CD4-positive, alpha-beta T cell treated with Interleukin-12 subunit alpha and Interleukin-12 subunit beta, for 1 hour (primary cell): ENCODE measurements at regions not wholly inside any gene's neighbourhood (a gene's known extent, or its start where the extent isn't known, plus 50 kb on each side); places are given as distances from the start of the nearest gene placed in this dataset.

ENCODE experiments used
- DNase-seq: peaks from one replicate; pipeline ENCODE4 v3.0.0-alpha.2; 2020

DNA sequence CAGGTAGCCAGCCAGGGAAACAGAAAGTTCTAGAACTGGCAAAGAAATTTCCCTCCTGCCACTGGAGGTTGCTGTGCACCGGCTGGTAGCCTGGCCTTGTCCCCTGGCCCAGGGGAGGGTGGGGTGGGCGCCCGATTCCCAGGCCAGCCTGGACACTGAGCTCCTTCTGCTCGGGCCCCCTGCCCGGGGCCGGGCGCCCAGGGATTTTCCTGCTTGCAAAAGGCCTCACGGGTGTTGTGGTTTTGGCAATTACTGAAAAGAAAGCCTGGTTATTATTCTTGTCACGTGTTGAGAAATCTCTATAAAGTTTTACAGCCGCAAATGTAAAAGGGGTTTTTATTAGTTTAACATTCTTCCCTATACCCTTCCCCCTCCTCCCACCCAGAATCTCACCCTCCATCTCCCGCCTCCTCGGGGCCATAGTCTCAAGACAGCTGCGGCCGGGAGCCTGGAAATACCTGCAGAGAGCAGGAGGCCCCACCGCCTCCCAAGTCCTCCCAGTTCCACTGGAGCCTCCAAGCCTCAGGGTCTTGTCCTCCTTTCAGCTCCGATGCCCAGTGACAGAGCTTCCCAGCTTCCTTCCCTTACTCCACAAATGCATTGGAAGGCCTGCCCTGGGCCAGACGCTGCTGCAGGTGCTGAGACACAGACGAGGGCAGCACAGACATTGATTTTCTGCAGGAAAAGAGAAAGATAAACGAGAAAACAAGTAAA is 1515.6 kb downstream of the TBC1D22A start:
- DNase-seq, result no peak

DNA sequence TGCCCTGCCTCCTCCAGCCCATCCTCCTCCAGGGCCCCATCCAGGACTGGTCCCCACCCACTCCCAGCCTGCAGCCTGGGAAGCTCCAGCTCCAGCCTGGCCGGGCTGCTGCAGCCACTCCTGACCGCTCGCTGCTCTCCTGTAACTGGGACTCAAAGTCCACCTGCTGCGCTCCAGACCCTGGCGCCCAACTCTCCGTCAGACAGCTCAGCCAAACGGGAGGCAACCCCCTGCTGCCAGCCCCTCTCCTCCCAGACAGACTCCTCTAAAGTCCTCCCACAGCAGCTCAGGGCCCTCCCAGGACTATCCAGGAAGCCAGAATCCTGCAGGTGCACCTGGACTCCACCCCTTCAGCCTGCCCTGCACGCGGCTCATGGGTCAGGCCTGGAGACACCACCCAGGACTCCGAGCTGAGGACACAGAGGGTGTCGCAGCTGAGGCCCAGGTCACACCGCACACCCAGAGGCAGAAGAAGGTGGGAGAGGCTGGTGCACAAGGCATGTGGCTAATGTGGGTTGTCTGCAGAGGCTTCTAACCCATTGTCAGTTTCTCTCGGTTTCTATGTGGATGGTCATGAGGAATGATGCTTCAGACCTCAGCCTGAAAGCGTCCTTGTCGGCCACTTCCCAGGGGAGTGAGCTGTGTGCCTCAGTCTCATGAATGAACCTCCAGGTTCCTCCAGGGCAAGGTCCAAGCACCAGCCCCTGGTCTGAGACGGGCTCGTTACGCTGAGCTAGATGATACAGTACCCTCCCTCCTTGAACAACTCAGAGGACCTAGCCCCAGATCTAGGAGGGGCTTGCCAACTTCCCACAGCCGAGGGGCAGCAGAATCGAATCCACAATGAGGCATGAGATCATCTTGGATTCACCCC is 1514.8 kb downstream of the TBC1D22A start:
- DNase-seq, result no peak

DNA sequence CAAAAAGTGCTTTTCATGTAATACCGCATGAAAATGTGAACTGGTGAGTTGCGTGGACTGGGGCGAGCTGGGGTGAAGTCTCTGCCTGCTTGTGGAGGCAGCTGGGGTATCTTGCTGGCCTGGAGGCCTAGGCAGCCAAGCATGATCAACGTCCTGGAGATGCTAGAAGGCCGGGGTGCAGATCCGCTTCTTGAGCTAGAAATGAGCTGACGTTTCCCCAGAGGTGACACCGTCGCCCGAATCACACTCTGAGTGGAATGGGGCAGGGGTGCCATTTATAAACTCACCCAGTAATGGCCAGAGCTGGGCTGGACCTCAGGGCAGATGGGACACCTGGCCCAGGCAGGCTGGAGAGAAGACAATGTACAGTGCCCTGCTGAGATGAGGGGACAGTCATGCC is 1513.0 kb downstream of the TBC1D22A start:
- no peak for DNase-seq

DNA sequence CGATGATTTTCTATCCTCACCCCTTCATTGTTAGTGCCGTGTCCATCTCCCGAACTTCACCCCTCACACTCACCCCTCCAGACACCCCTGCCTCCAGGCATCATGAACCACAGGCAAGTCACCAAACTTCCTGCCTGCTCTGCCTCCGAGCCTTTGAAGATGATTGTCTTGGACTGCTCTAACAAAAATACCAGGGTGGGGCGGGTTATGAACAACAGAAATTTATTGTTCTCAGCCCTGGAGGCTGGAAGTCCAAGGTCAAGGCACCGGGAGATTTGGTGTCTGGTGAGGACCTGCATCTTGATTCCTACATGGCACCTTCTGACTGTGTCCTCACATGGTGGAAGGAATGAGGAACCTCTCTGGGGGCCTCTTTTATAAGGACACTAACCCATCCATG is 1508.3 kb downstream of the TBC1D22A start:
- DNase-seq, result no peak

DNA sequence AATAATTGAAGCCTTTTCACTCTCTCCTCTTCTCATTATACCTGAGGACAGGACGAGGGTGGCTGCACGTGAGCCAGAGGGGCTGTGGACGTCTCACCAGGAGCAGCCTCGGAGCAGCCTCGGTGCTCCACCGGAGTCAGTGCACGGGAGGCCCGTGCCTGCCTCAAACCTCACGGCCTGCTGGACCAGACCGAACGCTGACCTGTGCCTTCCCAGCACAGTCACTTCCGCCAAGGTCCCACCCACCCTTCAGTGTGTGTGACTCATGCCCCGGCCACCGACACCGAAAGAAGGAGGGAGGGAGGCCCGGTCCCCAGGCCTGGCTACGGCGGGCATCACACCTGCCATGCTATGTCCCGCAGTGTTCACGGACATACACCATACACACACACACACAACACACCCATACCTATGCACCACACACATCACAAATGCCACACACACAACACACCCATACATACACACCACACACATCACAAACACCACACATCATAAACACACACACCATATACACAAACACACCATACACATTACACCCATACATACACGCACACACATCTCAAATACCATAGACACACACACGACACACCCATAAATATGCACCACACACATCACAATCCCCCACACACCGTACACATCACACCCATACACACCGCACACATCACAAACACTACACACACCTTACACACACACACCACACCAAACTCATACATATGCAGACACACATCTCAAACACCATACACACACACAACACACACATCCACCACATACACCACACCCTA is 1506.5 kb downstream of the TBC1D22A start:
- DNase-seq, result no peak

DNA sequence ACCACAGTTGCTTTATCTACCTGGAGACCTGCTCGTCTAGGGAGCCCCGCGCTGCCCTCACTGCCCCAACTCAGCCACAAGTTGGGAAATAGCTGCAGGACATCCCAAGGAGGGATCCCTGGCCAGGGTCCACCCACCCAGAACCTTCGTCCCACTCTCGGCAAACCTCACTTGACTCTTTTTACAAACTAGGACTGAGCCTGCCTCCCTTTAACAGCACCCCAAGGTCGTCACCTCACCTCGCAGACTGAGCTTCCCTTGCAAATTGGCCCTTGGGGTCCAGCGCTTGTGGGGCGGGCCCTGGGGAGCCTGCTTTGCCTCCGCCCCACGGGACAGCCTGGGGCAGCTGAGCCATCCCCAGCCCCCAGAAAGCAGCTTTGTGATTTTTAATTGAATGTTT is 1505.8 kb downstream of the TBC1D22A start:
- no peak for DNase-seq

DNA sequence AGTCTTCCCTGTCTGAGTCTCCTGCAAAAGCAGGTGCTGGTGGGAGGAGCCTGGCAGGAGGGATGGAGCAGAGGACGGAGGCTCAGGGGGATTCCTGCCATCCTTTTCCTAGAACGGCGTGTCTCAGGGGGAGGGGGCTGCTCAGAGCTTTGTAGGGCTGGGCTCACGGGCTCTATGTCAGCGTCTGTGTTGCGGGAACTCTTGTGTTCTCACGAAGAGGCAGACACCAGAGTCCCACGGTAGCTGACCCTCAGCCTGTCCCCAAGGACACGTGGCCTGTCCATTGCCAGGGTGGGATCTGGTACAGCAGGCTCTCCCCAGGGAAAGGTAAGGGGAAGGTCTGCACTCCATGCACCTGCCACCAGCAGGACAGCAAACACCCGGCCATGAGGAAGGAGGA is 1505.2 kb downstream of the TBC1D22A start:
- no peak for DNase-seq

DNA sequence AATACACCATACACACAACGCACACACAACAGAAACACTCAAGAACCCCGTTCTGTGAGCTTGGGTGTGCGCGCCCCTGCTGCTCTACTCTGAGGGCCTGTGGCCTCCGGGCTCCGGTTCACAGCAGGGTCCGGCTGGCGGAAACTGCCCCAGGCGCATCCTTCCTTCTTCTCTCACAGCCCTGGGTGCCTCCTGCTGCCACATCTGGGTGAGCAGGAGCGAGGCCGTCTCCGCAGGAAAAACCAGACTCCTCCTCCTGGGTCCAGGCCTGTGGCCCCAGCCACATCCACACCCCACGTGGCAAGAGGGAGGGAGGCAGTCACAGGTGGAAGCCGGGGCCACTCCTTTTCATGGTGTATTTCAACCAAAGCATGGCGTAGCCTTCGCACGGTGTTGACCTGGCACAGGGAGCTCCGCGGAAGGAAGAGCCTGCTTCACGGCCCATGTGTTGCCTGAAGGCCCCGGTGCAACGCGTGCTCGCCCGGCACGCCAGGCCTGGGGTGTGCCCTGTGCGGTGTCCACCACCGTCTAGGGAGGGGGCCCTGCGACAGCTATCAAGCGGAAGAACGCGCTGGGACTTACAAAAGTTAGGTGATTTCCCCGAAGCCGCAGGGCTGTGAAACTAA is 1502.7 kb downstream of the TBC1D22A start:
- DNase-seq, result no peak

DNA sequence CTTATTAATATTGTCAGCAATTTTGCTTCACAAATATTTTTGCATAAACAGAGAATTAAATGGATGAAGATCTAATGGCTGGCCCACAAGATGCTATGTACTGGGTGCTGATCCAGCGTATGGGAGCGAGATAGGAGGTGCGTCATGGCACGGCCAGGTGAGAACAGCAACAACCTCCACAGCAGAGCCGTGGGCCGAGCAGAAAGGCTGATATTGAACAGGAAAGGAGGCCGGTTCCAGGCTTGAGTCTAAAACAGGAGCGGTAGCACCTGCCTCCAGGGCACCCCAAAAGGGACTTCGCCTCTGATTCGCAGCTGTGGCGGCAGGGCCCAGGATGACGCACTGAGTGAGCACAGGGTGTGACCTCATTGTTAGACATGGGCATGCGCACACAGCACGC is 1502.1 kb downstream of the TBC1D22A start:
- DNase-seq, result no peak

DNA sequence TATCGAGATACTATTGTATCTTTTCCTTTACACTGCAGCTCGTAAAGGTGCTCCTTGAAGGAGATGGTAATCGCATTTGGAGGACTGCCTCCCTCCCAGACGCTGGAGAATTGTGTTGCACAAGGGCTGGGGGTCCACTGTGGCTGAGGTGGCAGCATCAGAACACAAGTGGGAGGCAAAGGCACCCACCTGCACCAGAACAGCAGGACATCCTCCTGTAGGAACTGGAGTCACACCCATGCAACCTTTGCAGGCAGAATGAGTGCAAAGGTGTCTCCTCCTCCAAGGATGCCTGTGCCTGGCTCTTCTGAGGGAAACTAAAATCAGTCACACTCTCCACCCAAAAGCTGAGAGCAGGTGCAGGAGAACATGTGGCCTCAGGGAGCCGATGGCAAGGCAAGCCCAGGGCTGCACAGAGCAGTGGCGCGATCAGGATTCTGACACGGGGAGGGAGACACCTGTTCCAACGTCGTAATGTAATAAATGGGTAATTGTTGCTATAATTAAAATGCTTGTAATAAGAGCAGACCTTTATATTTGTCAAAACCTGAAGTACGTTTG is 1501.4 kb downstream of the TBC1D22A start:
- no peak for DNase-seq

DNA sequence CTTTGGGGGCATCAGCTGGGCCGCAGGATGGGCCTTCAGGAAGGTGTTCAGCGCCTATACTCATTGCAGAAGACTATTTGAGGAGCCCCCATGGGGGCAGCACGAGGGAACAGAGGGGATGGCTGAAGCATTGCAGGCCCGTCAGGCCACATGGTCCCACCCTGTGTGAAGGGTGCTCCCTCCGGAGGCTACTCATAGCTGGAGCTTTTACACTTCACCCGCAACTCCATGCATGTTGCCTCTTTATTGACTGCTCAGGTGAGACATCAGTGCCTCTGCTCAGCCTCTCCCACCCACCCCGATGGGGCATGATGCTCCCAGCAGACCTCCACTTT is 1500.9 kb downstream of the TBC1D22A start:
- no peak for DNase-seq

DNA sequence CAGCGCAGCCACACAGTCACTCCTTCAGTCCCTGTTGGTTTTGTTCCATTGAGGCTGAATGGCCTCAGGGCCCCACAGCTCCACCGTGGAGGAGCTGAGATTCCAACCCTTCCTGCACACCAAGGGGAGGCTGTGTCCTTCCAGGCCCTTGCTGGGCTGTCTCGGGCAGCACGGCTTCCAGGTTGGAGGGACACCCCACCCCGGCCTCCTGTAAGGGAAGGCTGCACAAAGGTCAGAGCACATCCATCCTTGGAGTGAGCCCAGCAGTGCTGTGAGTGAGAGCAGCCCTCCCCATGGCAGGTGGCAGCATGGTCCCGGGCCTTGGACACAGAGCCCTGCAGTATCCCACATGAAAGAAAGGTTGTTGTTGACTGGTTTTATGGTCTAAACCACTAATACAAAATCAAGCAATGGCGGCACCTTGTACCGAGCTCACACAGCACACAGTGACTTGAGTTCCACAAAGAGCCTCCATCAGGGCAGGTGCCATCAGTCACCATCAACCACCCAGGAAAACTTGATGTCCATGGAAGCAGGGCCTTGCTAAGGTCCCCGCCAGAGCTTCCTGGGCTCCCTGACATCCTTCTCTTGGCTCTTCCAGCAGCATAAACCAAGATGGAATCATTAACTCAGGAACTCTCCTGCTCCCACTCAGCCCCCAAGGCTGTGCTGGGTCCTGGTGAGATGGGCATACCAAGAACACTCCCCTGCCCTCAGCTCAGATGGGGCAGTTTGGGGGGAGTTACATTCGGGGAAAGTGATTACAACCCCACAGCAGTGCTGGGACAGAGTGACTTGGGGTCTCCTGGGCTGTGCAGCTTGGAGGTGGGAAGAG is 1500.4 kb downstream of the TBC1D22A start:
- no peak for DNase-seq

DNA sequence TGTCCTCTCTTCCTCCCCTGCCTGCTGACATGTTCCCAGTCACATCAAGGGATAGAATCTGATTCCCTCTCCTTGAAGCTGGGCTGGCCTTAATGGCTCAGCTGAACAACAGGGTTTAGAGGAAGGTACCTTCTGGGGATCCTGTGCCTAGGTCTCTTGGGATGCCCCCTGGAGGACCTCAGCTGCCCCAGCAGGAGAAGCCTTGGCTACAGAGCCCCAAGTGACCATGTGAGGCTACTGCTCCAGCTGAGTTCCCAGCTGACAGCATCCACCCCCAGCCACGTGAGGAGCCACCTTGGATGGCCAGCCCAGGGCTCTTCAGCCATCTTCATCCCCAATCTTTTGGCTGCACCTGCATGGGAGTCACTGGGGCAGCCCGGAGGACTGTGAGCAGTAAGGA is 1499.3 kb downstream of the TBC1D22A start:
- no peak for DNase-seq

DNA sequence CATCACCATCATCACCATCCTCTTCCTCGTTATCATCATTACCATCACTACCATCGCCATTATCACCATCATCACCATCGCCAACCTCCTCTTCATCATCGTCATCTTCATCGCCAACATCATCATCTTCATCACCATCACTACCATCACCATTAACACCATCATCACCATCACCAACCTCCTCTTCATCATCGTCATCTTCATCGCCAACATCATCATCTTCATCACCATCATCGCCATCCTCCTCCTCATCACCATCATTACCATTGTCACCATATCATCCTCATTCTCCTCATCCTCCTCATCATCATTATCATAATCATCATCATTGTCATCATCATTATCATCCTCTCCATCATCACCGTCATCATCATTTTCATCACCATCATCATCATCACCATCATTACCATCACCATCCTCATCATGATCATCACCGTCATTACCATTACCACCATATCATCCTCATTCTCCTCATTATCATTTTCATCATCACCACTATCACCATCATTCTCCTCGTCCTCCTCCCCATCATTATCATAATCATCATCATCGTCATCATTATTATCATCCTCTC is 1498.7 kb downstream of the TBC1D22A start:
- no peak for DNase-seq

DNA sequence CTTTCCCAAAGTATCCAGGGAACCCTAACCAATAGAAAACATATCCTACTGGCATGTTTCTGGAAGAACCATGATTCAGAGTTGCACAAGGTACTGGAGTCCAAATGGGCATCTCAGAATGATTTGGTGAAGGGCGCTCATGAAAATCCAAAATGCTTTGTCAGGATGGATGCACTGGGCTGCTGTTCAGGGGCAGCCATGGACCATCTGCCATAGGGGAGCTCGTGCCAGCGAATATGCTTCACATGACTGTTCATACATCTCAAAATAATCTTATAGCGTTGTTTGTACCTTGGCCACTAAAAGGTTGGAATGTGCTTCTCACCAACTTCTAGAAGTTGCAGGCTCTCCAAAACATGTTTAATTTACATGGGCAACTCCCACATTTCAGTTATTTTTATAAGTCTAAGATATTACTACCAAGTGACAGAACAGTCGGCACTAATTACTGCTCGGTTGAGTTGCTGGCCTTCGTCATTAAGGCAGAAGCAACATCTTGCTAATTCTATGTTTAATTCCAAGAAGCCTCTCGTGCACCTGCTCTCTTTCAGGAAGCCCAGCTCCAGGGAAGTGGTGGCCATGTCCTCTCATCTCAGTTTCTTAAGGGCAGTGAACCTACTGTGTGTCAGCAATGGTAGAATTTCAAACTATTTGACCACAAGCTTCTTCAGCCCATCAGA is 1497.7 kb downstream of the TBC1D22A start:
- DNase-seq, result no peak

DNA sequence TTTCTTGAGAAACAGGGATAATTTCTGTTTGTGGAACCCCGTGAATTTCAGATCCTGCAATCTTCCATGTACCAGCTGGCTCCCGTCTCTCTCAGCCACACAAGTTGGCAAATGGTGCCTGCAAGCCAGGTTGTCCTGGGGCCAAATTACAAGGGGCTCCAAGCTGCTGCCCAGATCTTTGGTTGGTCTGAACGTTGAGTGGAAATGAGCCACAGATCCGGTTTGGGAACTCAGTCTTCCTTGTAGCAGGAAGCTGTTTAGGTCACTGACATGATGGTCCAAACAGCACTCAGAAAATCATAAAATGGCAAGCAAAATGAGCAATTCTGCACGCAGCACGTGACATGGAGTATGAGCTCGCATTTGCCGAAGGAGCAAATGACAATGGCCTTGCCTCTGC is 1496.4 kb downstream of the TBC1D22A start:
- DNase-seq, result no peak

DNA sequence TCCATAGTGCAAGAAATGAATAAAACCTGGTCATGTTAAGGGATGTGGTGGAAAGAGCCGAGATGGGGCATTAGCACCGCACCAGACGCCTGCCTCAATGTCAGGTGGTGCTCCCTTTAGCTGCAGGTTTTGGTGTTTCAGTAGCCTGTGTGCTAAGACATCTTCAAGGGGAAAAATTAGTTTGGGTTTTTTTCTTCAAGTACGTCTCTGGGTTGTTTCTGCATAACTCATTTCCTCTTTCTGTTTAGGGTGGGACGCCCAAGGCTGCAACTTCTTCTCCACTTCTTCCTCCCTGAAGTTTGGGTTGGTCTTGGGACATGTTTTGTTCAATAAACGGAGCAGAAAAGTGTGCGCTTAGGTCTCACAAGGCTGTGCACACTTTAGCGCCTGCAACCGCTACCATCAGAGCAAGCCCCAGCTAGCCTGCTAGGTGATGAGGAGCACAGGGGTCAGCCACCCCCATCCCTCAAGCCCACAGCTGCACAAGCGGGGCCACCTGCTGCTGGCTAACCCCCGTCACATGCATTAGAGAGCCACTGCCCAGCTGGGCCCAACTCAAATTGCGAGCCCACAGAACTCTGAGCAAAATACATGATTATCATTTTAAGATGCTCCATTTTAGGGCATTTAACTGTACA is 1495.7 kb downstream of the TBC1D22A start:
- DNase-seq, result no peak

DNA sequence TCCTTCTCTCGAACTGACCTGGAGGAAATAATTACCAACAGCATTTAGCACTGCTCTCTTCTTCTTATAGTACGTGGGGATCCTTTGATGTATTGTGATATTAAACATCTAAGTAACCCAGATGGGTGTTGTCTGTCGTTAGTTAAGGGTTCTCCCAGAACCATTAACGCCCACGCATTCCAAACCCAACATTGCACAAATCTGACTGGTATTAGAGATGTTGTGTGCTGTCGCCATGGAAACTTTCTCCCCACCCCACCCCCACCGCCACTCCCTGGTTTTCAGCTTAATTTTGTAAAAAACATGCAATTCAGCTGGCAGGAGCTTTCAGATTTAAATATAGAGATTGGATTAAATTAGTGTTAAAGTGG is 1495.2 kb downstream of the TBC1D22A start:
- DNase-seq, result no peak

DNA sequence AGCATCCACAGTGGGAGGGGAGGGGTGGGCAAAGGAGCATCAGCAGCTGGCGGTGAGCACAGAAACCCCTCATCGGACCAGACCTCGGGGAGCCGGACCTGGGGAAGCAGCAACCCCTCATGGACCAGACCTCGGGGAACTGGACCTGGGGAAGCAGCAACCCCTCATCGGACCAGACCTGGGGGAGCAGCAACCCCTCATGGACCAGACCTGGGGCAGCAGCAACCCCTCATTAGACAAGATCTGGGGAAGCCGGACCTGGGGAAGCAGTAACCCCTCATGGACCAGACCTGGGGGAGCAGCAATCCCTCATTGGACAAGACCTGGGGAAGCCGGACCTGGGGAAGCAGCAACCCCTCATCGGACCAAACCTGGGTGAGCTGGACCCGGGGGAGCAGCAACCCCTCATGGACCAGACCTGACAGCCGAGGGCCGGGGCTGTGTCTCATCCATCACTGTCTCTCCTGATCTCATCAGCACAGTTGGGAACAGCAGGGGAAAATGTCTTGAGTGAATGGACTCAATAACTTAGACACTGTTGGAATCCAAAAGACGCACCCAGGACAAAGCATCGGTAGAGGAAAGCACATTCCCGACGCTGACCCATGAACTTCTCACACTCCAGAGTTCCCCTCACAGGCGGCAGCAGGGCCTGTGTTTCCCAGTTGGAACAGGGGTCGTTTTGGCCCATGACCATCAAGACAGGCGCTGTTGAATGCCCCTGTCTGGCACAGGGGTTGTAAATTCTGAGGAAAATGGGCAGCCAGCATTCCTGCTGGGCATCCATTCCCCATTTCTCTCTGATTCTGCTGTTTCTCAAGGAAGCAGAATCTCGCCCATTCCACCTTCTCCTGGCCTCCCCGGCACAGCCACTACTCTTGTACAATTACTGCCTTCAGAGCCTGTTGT is 1494.6 kb downstream of the TBC1D22A start:
- no peak for DNase-seq
